SK-N-MC (cell line): ENCODE measurements at regions not wholly inside any gene's neighbourhood (a gene's known extent, or its start where the extent isn't known, plus 50 kb on each side); places are given as distances from the start of the nearest gene placed in this dataset.

Experiments used
- EZH2 ChIP-seq: fragments of 200-600 bp; sonication (generic); IDR thresholded peaks from one replicate; pipeline ENCODE4 v1.6.1; 2017; ENCODE audit warnings: antibody characterized with exemption
- FOXP2 ChIP-seq: optimal IDR thresholded peaks from 2 replicates; pipeline ENCODE3; 2011; ENCODE audit warnings: mild to moderate bottlenecking, moderate library complexity; ENCODE audit not compliant: insufficient read depth; ENCODE audit errors: extremely low read length, control extremely low read depth
- POLR2AphosphoS5 ChIP-seq: IDR thresholded peaks from 2 replicates; pipeline ENCODE4 v1.6.1; 2012; ENCODE audit warnings: mild to moderate bottlenecking, low read depth, low read length, borderline replicate concordance

DNA sequence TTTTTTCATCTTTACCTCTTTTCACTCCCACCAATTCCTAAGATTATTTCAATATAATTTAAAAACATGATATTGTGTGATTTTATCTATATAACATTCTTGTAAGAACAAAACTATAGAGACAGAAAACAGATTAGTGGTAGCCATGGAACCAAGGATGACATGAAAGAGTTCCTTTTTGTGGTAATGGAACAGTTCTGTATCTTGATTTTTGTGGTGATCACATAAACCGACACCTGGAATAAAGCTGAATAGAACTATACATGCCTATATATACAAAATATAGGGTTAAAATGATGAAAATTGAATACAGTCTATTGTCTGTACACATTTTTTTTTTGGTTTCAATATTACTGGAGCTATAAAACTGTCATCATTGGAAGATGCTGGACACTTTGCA lies 945.4 kb downstream of the SI start:
- TF ChIP-seq POLR2AphosphoS5 (no peak), EZH2 (no peak), FOXP2 (no peak)
